Endodermal cell (in vitro differentiated cells): ENCODE measurements at regions not wholly inside any gene's neighbourhood (a gene's known extent, or its start where the extent isn't known, plus 50 kb on each side); places are given as distances from the start of the nearest gene placed in this dataset.

ENCODE experiments used
- DNase-seq: peaks from one replicate; pipeline ENCODE4 v3.0.0-alpha.2; 2017
- H3K27ac ChIP-seq: 2 replicates; pipeline ENCODE4 v1.5.1; 2013; ENCODE audit warnings: mild to moderate bottlenecking, low read depth, low read length, moderate library complexity
- H3K27me3 ChIP-seq: 2 replicates; pipeline ENCODE4 v1.6.1; 2013; ENCODE audit warnings: mild to moderate bottlenecking, low read length, moderate library complexity; ENCODE audit not compliant: insufficient read depth, control insufficient read depth, poor library complexity, severe bottlenecking
- H3K36me3 ChIP-seq: 2 replicates; pipeline ENCODE4 v1.7.0; 2013; ENCODE audit warnings: mild to moderate bottlenecking, low read length, moderate library complexity; ENCODE audit not compliant: control insufficient read depth, insufficient read depth
- H3K4me1 ChIP-seq: one replicate; pipeline ENCODE4 v1.7.0; 2013; ENCODE audit warnings: low read length; ENCODE audit not compliant: control insufficient read depth, insufficient read depth
- H3K4me3 ChIP-seq: 2 replicates; pipeline ENCODE4 v1.5.1; 2013; ENCODE audit warnings: mild to moderate bottlenecking, low read length, moderate library complexity
- H3K9ac ChIP-seq: 2 replicates; pipeline ENCODE4 v1.6.1; 2013; ENCODE audit warnings: mild to moderate bottlenecking, low read length, moderate library complexity; ENCODE audit not compliant: poor library complexity, severe bottlenecking; ENCODE audit errors: extremely low read depth
- H3K9me3 ChIP-seq: 2 replicates; pipeline ENCODE4 v1.6.1; 2013; ENCODE audit warnings: mild to moderate bottlenecking, low read length, moderate library complexity; ENCODE audit not compliant: control insufficient read depth
- H3K27ac Mint-ChIP-seq: 2 replicates; pipeline ENCODE4 v1.8.0; 2020; ENCODE audit warnings: mixed read lengths
- H3K27me3 Mint-ChIP-seq: 2 replicates; pipeline ENCODE4 v1.8.0; 2021; ENCODE audit warnings: mild to moderate bottlenecking, mixed read lengths; ENCODE audit not compliant: insufficient read depth
- H3K36me3 Mint-ChIP-seq: 2 replicates; pipeline ENCODE4 v1.8.0; 2020; ENCODE audit warnings: low read depth, mixed read lengths
- H3K4me1 Mint-ChIP-seq: 2 replicates; pipeline ENCODE4 v1.8.0; 2020; ENCODE audit warnings: mixed read lengths
- H3K4me3 Mint-ChIP-seq: 2 replicates; pipeline ENCODE4 v1.8.0; 2020; ENCODE audit warnings: mild to moderate bottlenecking, moderate library complexity, mixed read lengths
- H3K9me3 Mint-ChIP-seq: 2 replicates; pipeline ENCODE4 v1.8.0; 2020; ENCODE audit warnings: mild to moderate bottlenecking, mixed read lengths
- CTCF ChIP-seq: fragments of 200-600 bp; sonication (generic); conservative IDR thresholded peaks from 2 replicates; pipeline ENCODE4 v1.5.0; 2021; ENCODE audit warnings: antibody characterized with exemption, mild to moderate bottlenecking
- WGBS, 2 experiments: methylation state at CpG; one replicate each; pipeline versions ENCODE4 v1.1.5 to v1.1.7; 2013; ENCODE audit warnings: missing lambda C conversion rate in 2 of 2, mixed read lengths in 1 of 2; ENCODE audit not compliant: insufficient coverage in 1 of 2, insufficient read length in 1 of 2; 5-methylcytosine and 5-hydroxymethylcytosine counted together

- no peaks in the 10 kb centered on the region for H3K36me3 Mint-ChIP-seq
- H3K27me3 Mint-ChIP-seq = peaks cover 12% of the 10 kb centered on the region
- peaks cover 18% of the 10 kb centered on the region for H3K9me3 Mint-ChIP-seq
- Histone ChIP-seq H3K9ac (no peak overlapping the region), H3K4me3 (no peak overlapping the region), H3K9me3 (peaks cover 6% of the 10 kb centered on the region), H3K36me3 (no peaks in the 10 kb centered on the region), H3K27ac (no peak overlapping the region), H3K4me1 (no peaks in the 10 kb centered on the region), H3K27me3 (peaks cover 14% of the 10 kb centered on the region)
- no peak for DNase-seq
- WGBS, 2 experiments = 100% methylated on average over 1 of the region's 1 CpG; no CpG with 5 or more reads in 1 of the 2 experiments
- no peak for TF ChIP-seq CTCF
- peaks cover 5% of the 10 kb centered on the region for H3K4me1 Mint-ChIP-seq
- H3K27ac Mint-ChIP-seq = no peak overlapping the region
- no peak overlapping the region for H3K4me3 Mint-ChIP-seq
Observed at GRCh38 chr4:79170077-79170476, 155.8 kb downstream of the NAA11 start.

GRCh38 chr4:79164907-79165610 lies 160.8 kb downstream of the NAA11 start:
- peak; percentile 46 for DNase-seq
- Mint-ChIP-seq H3K4me3 (no peak overlapping the region), H3K4me1 (peaks cover 25% of the 10 kb centered on the region), H3K36me3 (no peaks in the 10 kb centered on the region), H3K27ac (no peak overlapping the region), H3K27me3 (peaks cover 14% of the 10 kb centered on the region), H3K9me3 (peaks cover 18% of the 10 kb centered on the region)
- Histone ChIP-seq H3K4me1 (peaks cover 4% of the 10 kb centered on the region), H3K27ac (no peak overlapping the region), H3K9me3 (peaks cover 5% of the 10 kb centered on the region), H3K9ac (no peak overlapping the region), H3K4me3 (no peak overlapping the region), H3K36me3 (no peaks in the 10 kb centered on the region), H3K27me3 (peaks cover 21% of the 10 kb centered on the region)
- TF ChIP-seq CTCF = no peak
- 82 to 89% methylated on average over 3 to 4 of the region's 4 CpGs for whole genome bisulfite sequencing, 2 experiments

- Mint-ChIP-seq H3K27me3 (peaks cover 9% of the 10 kb centered on the region), H3K4me3 (no peak overlapping the region), H3K27ac (no peak overlapping the region), H3K36me3 (no peaks in the 10 kb centered on the region), H3K4me1 (peaks cover 25% of the 10 kb centered on the region), H3K9me3 (peaks cover 9% of the 10 kb centered on the region)
- H3K9ac ChIP-seq = no peak overlapping the region
- peaks cover 5% of the 10 kb centered on the region for H3K9me3 ChIP-seq
- H3K4me3 ChIP-seq = peak overlapping the region; percentile 49
- DNase-seq = no peak
- H3K4me1 ChIP-seq = peaks cover 4% of the 10 kb centered on the region
- TF ChIP-seq CTCF = no peak
- H3K36me3 ChIP-seq = no peaks in the 10 kb centered on the region
- 59 to 82% methylated on average over 2 to 4 of the region's 4 CpGs for WGBS, 2 experiments
- H3K27ac ChIP-seq = no peak overlapping the region
- H3K27me3 ChIP-seq = peaks cover 21% of the 10 kb centered on the region
Observed at GRCh38 chr4:79163981-79164490, 161.8 kb downstream of the NAA11 start.
